ENCODE measurements at regions not wholly inside any gene's neighbourhood (a gene's known extent, or its start where the extent isn't known, plus 50 kb on each side); places are given as distances from the start of the nearest gene placed in this dataset.

- TF ChIP-seq, protein P1, sequence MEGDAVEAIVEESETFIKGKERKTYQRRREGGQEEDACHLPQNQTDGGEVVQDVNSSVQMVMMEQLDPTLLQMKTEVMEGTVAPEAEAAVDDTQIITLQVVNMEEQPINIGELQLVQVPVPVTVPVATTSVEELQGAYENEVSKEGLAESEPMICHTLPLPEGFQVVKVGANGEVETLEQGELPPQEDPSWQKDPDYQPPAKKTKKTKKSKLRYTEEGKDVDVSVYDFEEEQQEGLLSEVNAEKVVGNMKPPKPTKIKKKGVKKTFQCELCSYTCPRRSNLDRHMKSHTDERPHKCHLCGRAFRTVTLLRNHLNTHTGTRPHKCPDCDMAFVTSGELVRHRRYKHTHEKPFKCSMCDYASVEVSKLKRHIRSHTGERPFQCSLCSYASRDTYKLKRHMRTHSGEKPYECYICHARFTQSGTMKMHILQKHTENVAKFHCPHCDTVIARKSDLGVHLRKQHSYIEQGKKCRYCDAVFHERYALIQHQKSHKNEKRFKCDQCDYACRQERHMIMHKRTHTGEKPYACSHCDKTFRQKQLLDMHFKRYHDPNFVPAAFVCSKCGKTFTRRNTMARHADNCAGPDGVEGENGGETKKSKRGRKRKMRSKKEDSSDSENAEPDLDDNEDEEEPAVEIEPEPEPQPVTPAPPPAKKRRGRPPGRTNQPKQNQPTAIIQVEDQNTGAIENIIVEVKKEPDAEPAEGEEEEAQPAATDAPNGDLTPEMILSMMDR (optimal IDR thresholded peaks at IDR 0.05 in 1 of 3, IDR thresholded peaks at IDR 0.05 in 1 of 3, conservative IDR thresholded peaks at IDR 0.05 in 1 of 3; ENCODE audit: extremely low read depth in 1 of 3, insufficient read depth in 2 of 3, low read length in 3 of 3), result no peak
- no peak for TF ChIP-seq EZH2 (IDR thresholded peaks at IDR 0.05; ENCODE audit: low read length)
These were observed 88.8 kb downstream of the KCTD12 start for GRCh38 chr13:76797361-76797760.
